Tongue (tissue), 1 donor: ENCODE measurements at regions not wholly inside any gene's neighbourhood (a gene's known extent, or its start where the extent isn't known, plus 50 kb on each side); places are given as distances from the start of the nearest gene placed in this dataset.

Source experiments
- DNase-seq: peaks from one replicate; pipeline ENCODE4 v3.0.0-alpha.2; 2015

DNA sequence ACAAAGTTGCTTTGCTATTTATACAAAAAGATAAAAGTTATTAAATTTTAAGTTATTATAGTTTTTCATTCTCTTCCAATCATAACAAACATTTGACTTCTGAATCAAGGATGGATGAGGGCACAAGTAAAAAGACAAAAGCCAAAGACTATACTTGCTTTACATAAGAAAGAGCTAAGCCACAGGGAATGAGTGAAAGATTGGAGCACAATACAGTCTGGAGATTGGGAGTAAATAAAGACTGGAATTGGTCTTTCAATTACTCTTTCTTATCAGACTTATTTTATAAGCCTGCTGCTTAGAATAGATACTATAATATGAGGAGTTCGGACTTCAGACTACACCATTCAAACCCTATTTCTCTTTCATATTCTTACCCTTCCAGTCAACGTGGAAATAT lies 1874.1 kb upstream of the PRR20A start:
- no peak for DNase-seq

DNA sequence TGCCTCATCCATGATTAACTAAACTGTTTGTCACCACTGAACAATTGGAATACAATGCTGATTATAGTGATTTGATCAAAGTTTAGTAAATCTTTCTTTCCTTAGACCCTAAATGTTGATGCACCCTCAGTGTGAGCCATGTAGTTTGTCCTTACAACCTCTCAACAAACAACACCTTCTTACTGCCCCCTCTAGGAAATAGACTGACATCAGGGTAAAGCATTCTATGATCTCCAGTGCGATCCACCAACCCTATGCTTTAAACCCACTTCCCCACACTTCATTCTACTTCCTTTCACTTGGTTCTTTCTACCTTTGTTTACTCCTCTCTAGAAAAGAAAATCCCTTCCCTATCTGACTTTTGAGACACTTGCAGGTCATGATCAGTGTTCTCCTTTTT lies 1842.5 kb upstream of the PRR20A start:
- no peak for DNase-seq

DNA sequence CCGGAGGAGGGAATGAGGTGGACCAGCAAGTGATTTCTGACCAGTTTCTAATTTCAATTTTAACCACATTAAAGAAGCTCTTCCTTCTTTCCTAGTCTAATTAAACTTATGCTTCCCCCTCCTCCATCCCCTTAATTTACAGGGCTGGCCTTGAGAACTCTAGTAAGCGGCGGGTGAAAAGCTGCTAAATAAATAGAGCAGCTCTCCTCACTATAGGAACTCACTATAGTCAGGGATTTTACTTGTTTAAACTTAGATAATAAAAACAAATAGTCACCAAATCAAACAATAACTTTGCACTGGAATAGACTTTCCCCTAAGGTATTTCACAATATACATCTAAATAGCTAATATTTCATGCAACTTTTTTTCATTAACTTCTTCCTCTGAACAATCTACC lies 1838.2 kb upstream of the PRR20A start:
- no peak for DNase-seq

DNA sequence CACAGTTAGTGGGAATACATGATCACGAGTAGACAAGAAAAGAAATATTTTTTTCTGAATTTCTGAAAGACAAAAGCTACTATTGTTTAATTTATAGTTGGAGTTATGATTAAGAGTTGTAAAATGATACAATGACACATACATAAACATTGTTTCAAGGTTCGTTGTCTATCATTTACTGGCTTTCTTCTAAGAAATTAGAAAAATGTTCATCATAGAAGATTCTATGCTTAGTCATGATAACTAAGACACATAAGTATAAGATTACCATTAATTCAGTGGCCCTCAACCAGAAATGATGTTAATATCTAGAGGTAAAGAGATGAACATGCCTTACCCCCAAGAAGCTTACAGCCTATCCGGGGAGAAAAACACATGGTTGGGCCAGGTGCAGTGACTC lies 1832.8 kb upstream of the PRR20A start:
- DNase-seq = no peak

GRCh38 chr13:55341891-55342290 lies 1798.8 kb upstream of the PRR20A start:
- no peak for DNase-seq

DNA sequence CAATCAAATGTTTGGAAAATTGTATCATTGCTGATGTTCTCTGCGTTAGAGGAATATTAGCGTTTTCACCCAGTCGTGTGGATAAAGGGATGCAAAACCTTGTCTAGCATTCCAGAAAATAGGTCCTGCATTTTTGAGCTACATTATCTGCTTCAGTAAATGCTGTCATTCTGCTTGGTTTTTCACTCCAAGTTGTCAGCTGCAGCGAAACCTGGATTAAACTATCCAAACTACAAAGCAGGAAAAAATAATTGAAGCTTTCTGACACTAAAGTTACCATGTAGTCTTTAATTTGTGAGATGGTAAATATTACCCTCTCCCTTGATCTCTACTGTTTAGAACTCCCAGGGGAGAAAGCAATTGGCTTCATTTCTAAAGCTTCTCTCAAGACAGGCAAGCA lies 1795.5 kb upstream of the PRR20A start:
- DNase-seq = no peak

- DNase-seq = no peak
These were observed 1793.2 kb upstream of the PRR20A start for GRCh38 chr13:55347528-55347927.

- DNase-seq = no peak
These were observed 1781.7 kb upstream of the PRR20A start for GRCh38 chr13:55359067-55359466.

GRCh38 chr13:55361141-55361540 lies 1779.6 kb upstream of the PRR20A start:
- DNase-seq = no peak

DNA sequence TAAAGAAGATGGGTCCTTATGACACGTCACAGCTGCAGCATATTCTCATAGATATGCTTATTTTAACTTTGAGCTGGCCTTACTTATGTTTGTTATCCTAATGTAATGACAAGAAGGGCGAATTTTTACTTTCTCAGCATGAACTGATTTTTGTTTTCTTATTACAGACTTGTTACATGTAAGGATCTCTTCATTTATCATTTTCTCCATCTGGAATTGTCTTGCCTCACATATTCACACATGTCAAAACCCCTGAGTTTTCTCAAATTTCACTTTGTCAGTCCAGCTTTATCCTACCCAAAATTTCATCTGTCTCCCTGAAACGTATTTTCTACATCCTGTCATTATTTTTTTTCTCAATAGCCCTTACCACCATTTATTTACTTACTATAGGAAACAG lies 1774.0 kb upstream of the PRR20A start:
- DNase-seq = no peak

DNA sequence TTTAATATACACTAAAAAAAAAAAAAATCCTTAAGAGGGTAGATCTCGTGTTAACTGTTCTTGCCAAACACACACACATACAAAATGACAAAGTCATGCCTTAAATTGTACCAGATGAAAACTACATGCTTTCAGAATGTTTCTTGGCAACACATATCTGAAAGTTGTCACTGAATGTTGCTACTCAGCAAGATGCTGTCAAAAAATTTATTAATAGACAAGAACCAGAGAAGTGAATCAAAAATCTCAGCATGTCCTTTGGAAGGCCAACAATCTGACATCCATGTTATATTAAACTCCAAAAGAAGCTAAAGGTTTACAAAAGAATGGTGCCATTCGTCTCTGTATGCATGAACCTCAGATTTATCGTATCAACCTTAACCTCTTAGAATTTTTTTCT lies 1746.2 kb upstream of the PRR20A start:
- no peak for DNase-seq

GRCh38 chr13:55402870-55403269 lies 1737.8 kb upstream of the PRR20A start:
- no peak for DNase-seq

DNA sequence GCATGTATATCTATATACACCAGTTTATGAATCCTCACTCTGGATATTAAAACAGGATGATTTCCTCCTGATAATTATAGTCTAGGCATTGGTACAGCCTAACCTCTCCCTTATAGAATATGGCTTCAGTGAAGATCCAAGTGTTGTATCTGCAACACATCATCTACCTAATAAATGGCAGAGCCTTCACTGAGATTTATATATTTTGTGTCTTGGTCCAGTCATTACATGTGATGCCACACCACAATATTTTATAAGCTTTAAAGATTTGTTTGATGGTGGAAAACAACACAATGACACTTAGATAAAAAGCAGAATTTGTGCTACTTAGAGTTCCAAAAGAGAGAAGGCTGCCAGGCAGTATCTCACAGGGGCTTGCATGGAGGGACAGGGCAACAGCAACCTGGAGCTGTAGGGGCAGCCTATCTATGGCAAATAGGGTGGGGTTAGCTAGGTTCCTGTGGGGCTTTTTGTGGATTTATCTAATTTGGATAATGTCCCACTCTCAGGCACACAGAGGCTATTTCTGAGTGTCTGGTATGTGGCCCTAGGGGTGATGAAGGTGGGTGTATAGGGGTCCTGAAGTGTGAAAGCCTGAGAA lies 1736.7 kb upstream of the PRR20A start:
- no peak for DNase-seq

GRCh38 chr13:55410398-55411330 lies 1730.1 kb upstream of the PRR20A start:
- DNase-seq = no peak

GRCh38 chr13:55418095-55418494 lies 1722.6 kb upstream of the PRR20A start:
- no peak for DNase-seq

DNA sequence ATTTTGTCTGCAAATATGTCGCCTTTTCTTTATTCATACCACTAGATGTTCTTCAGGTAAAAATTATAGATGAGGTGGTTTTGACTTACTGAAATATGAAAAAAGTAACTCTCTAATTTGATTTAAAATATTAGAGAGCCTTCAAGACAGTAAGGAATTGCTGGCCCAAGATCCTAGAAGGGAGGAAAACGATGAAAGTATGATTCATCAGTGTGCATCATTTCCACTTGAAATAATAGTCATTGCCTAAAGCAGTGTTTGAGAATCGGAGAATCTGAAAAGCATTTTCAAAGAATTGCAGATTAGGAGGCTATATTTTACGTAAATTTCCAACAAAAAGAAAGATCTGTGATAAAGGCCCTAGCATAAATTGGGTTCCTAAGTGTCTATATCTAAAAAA lies 1707.9 kb upstream of the PRR20A start:
- DNase-seq = no peak

DNA sequence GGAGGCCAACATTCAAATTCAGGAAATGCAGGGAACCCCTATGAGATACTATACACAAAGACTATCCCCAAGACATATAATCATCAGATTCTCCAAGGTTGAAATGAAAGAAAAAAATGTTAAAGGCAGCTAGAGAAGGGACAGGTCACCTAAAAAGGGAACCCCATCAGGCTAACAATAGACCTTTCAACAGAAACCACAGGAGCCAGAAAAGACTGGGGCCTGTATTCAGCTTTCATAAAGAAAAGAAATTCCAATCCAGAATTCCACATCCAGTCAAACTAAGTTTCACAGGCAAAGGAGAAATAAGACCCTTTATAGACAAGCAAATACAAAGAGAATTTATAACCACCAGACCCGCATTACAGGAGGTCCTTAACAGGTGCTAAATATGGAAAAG lies 1703.6 kb upstream of the PRR20A start:
- no peak for DNase-seq

DNA sequence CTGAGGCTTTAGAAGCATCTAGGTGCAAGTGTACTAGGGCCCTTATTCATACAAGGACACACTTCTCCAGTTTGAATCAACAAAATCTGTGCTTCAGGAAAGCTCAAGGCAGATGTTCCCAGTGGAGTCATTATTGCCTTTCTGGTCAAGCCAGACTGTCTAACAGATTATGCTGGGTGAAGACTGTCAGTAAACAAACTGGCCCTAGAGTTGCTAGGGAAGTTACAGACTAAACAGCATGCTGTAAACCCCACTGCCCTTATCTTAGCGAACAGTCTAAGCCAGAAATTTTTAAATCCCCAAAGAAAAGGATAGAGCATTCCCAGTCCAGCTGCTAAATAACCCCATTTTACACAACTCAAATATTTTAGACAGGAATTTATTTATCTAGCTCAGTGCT lies 1701.3 kb upstream of the PRR20A start:
- DNase-seq = no peak

DNA sequence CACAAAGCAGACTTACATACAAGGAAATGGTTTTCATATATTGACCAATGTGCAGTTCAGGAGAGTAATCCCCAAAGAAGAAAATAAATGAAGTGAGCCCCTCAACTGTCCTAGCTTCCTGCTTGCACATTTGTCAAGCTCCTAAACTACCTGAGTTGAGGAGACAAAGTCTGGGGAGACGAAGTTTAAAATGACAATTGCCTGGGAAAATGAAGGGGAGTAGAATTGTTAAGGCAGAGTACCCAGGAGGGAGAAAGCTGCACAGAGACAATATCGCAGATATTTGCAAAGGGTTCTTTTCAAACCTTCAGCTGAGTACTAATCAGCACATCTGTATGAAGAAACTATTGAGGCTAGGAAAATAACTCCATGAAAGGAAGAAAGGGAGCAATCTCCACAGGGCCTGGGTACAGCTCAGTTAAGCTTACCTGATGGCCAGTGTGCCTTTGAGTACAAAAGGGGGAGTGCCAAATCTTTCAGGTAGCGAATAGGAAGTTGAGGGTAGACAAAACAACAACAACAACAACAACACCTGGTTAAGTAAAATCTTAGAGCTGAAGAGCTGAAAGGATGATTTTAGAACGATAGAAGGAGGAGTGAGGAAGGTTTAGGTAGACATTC lies 1700.1 kb upstream of the PRR20A start:
- DNase-seq = no peak

GRCh38 chr13:55464222-55464621 lies 1676.5 kb upstream of the PRR20A start:
- no peak for DNase-seq

DNA sequence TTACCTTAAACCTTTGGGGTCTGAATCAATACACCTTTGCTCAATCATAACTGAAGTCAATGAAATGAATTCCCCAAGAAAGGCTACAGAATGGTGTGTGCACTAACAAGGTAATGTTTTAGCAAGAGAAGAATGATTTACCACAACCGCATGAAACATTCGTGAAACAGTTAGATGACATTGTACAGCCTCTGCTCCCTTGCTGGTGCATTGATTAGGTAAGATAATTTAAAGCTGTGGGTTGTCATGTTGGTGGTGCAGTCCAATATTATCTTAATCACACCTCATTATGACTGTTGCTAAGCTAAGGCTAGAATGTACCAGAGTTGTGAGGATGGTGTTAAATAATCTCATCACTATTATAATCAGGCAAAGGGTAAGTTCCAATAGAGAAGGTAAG lies 1673.2 kb upstream of the PRR20A start:
- DNase-seq = no peak

DNA sequence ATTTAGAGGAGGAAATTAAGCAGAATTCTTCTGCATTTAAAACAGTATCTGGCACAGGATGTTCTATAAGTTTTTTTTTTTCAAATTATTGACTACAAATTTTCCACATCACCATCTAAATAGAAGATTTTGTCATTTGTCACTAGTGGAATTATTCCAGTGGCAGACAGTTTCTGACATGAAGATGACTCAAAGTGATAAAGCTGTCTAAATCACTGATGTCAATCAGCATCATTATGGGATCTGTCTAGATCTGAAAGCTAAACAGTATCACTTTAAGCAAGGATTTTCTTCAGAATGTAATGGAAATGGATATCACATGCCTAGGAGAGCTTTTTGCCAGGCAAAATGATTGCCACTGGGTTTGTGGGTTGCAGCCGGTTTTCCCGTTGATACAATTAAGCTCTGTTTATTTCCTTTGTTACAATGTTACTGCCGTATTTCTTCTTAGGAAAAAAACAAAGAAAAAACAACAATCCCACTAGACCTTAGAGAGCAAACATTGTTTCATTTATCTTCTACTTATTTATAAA lies 1657.0 kb upstream of the PRR20A start:
- no peak for DNase-seq

DNA sequence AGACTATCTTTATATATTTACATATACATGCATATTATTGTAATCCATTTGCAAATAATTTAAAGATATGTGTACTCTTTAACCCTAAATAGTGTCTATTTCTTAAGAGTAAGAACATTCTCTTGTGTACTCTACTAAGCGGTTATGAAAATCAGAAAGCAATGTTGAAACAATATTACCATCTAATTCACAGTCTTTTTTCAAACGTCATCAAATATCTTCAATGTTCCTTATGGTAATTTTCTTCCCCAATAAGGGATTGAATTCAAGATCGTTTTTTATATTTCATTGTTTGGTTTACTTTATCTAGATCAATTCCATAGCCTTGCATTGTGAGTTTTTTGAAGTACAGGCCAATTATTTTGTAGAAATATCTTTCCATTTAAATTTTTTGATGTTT lies 1647.4 kb upstream of the PRR20A start:
- no peak for DNase-seq
